Panc1 (cell line): ENCODE measurements at regions not wholly inside any gene's neighbourhood (a gene's known extent, or its start where the extent isn't known, plus 50 kb on each side); places are given as distances from the start of the nearest gene placed in this dataset.

ENCODE experiments used
- ATAC-seq: fragments of 200-7000 bp; cut with Tn5 transposase; 2 replicates; pipeline ENCODE4 v1.9.1; 2020; ENCODE audit warnings: mild to moderate bottlenecking, moderate library complexity
- BruUV-seq: library from RNA; stranded (reverse); fragments of 400-500 nt; replicated peaks from 2 replicates; lab custom pipeline; 2021; lab: Mats Ljungman, UMichigan
- CTCF ChIA-PET: fragments of 300-600 bp; sonication (Branson Sonifier 250); formaldehyde crosslinking; loops from one replicate; lab custom pipeline; 2022; ENCODE audit warnings: antibody characterized with exemption; lab: Charles Lee
- POLR2A ChIA-PET: fragments of 300-600 bp; sonication (Branson Sonifier 250); formaldehyde crosslinking; loops from one replicate; lab custom pipeline; 2022; ENCODE audit warnings: antibody characterized with exemption; lab: Charles Lee
- DNase-seq: peaks from one replicate; pipeline ENCODE4 v3.0.0-alpha.2; 2010; ENCODE audit warnings: low read depth, low spot score
- H3K27ac ChIP-seq: 2 replicates; pipeline ENCODE4 v1.5.1; 2011; ENCODE audit warnings: mild to moderate bottlenecking, low read length, inconsistent platforms
- H3K27me3 ChIP-seq: fragments of 200-500 bp; sonication (Bioruptor generic); 2 replicates; pipeline ENCODE4 v1.6.0; 2014; ENCODE audit warnings: low read length, inconsistent platforms; ENCODE audit not compliant: control insufficient read depth, insufficient read depth
- H3K36me3 ChIP-seq: fragments of 200-500 bp; sonication (Bioruptor generic); 2 replicates; pipeline ENCODE4 v1.5.1; 2014; ENCODE audit warnings: inconsistent platforms, mild to moderate bottlenecking, low read length, moderate library complexity; ENCODE audit not compliant: control insufficient read depth, insufficient read depth
- H3K4me1 ChIP-seq: 2 replicates; pipeline ENCODE4 v1.5.1; 2011; ENCODE audit warnings: inconsistent platforms, mild to moderate bottlenecking, low read length, moderate library complexity; ENCODE audit not compliant: control insufficient read depth, insufficient read depth
- H3K4me3 ChIP-seq, 2 experiments: 2 replicates each; pipeline ENCODE4 v1.5.1; 2011 to 2012; ENCODE audit warnings: low read depth in 2 of 2, low read length in 2 of 2, mild to moderate bottlenecking in 2 of 2, inconsistent platforms in 1 of 2, moderate library complexity in 1 of 2
- H3K9me3 ChIP-seq: fragments of 200-500 bp; sonication (Bioruptor generic); 2 replicates; pipeline ENCODE4 v1.5.1; 2014; ENCODE audit warnings: low read depth, mild to moderate bottlenecking, inconsistent platforms, low read length, moderate library complexity; ENCODE audit not compliant: control insufficient read depth, insufficient read depth
- POLR2AphosphoS5 ChIP-seq: IDR thresholded peaks from 2 replicates; pipeline ENCODE4 v1.6.1; 2012; ENCODE audit warnings: mild to moderate bottlenecking, low read depth, low read length, moderate library complexity
- SIN3A ChIP-seq: IDR thresholded peaks from 2 replicates; pipeline ENCODE4 v1.6.1; 2012; ENCODE audit warnings: low read depth, mild to moderate bottlenecking, low read length, moderate library complexity, borderline replicate concordance; ENCODE audit not compliant: insufficient read depth
- TCF7L2 ChIP-seq: IDR thresholded peaks from 2 replicates; pipeline ENCODE4 v1.6.1; 2011; ENCODE audit warnings: mild to moderate bottlenecking, low read depth, low read length, inconsistent platforms
- in situ Hi-C: cut with HindIII; loops from 2 replicates; pipeline ENCODE4 v1.10.0; 2016; ENCODE audit warnings: low sequenced_read_pairs, low pct_unique_long_range_greater_than_20kb
- intact Hi-C: fragments of 100-400 bp; cut with micrococcal nuclease; formaldehyde crosslinking; loops from one replicate; pipeline ENCODE4 v1.10.0; 2022; ENCODE audit not compliant: unreplicated experiment
- TF ChIP-seq, protein P1 (sequence below), 2 experiments: IDR thresholded peaks; 2 replicates each; pipeline ENCODE4 v1.6.1; 2011 to 2012; ENCODE audit warnings: low read depth in 2 of 2, control low read depth in 1 of 2, low read length in 1 of 2, mild to moderate bottlenecking in 1 of 2, moderate library complexity in 1 of 2; ENCODE audit not compliant: insufficient read depth in 1 of 2
- TF ChIP-seq, protein P2 (sequence below): fragments of 450-650 bp; IDR thresholded peaks from 2 replicates; pipeline ENCODE4 v1.5.1; 2017; ENCODE audit warnings: mild to moderate bottlenecking

DNA sequence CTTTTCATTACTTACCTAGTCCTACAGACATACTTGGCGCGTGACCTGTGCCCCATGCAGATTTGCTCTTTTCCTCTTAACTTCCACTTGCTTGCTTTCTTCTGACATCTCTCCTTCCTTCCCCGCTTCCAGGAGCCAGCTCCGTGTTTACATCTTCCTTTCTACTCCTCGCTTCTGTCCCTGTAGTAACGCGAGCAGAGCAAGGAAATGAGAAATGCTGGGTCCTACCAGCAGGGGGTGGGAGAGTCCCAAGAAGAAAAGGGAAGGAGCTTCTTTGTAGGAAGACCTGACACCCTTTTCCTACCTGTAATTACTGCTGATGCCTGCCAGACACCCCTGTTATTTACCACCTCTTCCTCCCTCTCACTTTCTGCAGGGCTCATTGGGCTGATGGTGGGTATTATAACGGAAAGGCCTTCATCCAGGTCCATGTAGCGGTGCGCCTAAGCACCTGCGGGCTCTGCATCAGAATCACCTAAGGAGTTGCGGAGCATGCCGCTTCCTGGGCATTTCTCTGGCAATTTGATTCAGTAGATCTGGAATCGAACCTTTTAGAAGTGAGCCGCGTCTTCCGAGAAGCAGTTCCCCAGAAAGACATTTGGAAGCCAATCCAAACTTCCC is 1260.8 kb upstream of the WWC1 start:
- ChIA-PET CTCF (no interaction called here), POLR2A (no interaction called here)
- intact Hi-C loops (no loop called here), in situ Hi-C loops (no loop called here)
- H3K4me1 ChIP-seq: no peaks in the 10 kb centered on the region
- H3K4me3 ChIP-seq: no peak overlapping the region
- H3K36me3 ChIP-seq: no peaks in the 10 kb centered on the region
- TF ChIP-seq, protein P1, sequence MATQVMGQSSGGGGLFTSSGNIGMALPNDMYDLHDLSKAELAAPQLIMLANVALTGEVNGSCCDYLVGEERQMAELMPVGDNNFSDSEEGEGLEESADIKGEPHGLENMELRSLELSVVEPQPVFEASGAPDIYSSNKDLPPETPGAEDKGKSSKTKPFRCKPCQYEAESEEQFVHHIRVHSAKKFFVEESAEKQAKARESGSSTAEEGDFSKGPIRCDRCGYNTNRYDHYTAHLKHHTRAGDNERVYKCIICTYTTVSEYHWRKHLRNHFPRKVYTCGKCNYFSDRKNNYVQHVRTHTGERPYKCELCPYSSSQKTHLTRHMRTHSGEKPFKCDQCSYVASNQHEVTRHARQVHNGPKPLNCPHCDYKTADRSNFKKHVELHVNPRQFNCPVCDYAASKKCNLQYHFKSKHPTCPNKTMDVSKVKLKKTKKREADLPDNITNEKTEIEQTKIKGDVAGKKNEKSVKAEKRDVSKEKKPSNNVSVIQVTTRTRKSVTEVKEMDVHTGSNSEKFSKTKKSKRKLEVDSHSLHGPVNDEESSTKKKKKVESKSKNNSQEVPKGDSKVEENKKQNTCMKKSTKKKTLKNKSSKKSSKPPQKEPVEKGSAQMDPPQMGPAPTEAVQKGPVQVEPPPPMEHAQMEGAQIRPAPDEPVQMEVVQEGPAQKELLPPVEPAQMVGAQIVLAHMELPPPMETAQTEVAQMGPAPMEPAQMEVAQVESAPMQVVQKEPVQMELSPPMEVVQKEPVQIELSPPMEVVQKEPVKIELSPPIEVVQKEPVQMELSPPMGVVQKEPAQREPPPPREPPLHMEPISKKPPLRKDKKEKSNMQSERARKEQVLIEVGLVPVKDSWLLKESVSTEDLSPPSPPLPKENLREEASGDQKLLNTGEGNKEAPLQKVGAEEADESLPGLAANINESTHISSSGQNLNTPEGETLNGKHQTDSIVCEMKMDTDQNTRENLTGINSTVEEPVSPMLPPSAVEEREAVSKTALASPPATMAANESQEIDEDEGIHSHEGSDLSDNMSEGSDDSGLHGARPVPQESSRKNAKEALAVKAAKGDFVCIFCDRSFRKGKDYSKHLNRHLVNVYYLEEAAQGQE (IDR thresholded peaks at IDR 0.05; ENCODE audit: insufficient read depth in 1 of 2, low read depth in 2 of 2, low read length in 1 of 2): no peak
- no peak for TF ChIP-seq SIN3A
- TF ChIP-seq POLR2AphosphoS5: no peak
- TF ChIP-seq, protein P2, sequence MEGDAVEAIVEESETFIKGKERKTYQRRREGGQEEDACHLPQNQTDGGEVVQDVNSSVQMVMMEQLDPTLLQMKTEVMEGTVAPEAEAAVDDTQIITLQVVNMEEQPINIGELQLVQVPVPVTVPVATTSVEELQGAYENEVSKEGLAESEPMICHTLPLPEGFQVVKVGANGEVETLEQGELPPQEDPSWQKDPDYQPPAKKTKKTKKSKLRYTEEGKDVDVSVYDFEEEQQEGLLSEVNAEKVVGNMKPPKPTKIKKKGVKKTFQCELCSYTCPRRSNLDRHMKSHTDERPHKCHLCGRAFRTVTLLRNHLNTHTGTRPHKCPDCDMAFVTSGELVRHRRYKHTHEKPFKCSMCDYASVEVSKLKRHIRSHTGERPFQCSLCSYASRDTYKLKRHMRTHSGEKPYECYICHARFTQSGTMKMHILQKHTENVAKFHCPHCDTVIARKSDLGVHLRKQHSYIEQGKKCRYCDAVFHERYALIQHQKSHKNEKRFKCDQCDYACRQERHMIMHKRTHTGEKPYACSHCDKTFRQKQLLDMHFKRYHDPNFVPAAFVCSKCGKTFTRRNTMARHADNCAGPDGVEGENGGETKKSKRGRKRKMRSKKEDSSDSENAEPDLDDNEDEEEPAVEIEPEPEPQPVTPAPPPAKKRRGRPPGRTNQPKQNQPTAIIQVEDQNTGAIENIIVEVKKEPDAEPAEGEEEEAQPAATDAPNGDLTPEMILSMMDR: peak; percentile 23; the same call in 1 of the 2 replicates
- BruUV-seq: no TSS peak
- H3K27me3 ChIP-seq: no peaks in the 10 kb centered on the region
- H3K27ac ChIP-seq: no peak overlapping the region
- ATAC-seq: no peak
- DNase-seq: no peak
- H3K9me3 ChIP-seq: no peaks in the 10 kb centered on the region

DNA sequence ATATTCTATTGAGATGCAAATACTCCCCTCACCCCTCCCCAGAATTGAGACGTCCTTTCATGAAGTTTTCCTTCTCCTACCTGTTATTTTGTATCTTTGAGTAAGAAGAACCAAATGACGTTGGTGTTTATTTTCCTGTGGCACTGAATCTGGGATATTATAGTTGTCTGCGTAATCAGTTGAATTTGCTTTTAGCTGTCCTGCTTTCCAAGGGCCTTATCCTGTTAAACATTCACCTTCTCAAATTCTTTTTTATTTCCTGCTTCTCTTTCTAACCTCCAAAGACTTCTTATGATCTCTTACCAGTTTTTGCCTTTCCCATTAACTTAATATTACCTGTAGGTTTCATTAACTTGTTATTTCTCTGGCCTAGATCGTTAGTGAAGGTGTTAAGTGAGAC is 1254.9 kb upstream of the WWC1 start:
- in situ Hi-C loops: no loop called here
- no peak for DNase-seq
- Histone ChIP-seq H3K36me3 (no peaks in the 10 kb centered on the region), H3K4me1 (no peaks in the 10 kb centered on the region), H3K4me3 (no peak overlapping the region), H3K27me3 (no peaks in the 10 kb centered on the region), H3K27ac (no peak overlapping the region), H3K9me3 (no peaks in the 10 kb centered on the region)
- ChIA-PET POLR2A (no interaction called here), CTCF (no interaction called here)
- no peak for TF ChIP-seq SIN3A
- TF ChIP-seq TCF7L2: no peak
- TF ChIP-seq, protein P2: no peak
- TF ChIP-seq, protein P1 (IDR thresholded peaks at IDR 0.05; ENCODE audit: insufficient read depth in 1 of 2, low read depth in 2 of 2, low read length in 1 of 2): no peak
- no peak for TF ChIP-seq POLR2AphosphoS5
- ATAC-seq: no peak
- no TSS peak for BruUV-seq
- intact Hi-C loops: no loop called here
